Spleen (tissue), 11 donors: ENCODE measurements at regions not wholly inside any gene's neighbourhood (a gene's known extent, or its start where the extent isn't known, plus 50 kb on each side); places are given as distances from the start of the nearest gene placed in this dataset.
"Not testable (repeated sequence)": the region's sequence is repeated elsewhere in the genome, so short reads cannot be mapped to it uniquely, and the experiment has no call there.

ENCODE experiments used
- DNase-seq: peaks from one replicate; pipeline ENCODE4 v3.0.0-alpha.2; 2020
- H3K27ac ChIP-seq, 8 donors: fragments of 200-600 bp; sonication (generic) in 7 of 8; 1 replicate in 4 of 8; 2 replicates in 4 of 8; pipeline versions ENCODE4 v1.5.0 to v1.8.0; 2016 to 2021; ENCODE audit warnings: inconsistent platforms in 4 of 8, mild to moderate bottlenecking in 4 of 8, moderate library complexity in 1 of 8
- H3K27me3 ChIP-seq, 7 donors: fragments of 200-600 bp; sonication (generic) in 6 of 7; replicated peaks in 1 of 7; 1 replicate in 4 of 7; 2 replicates in 3 of 7; pipeline versions ENCODE4 v1.5.0 to v1.8.0; 2016 to 2021; ENCODE audit warnings: inconsistent platforms in 3 of 7, mild to moderate bottlenecking in 1 of 7
- H3K36me3 ChIP-seq, 6 donors: fragments of 200-600 bp; sonication (generic) in 5 of 6; 1 replicate in 4 of 6; 2 replicates in 2 of 6; pipeline versions ENCODE4 v1.5.0 to v1.8.0; 2016 to 2021; ENCODE audit warnings: inconsistent platforms in 2 of 6
- H3K4me1 ChIP-seq, 6 donors: fragments of 200-600 bp; sonication (generic) in 5 of 6; 1 replicate in 3 of 6; 2 replicates in 3 of 6; pipeline versions ENCODE4 v1.5.0 to v1.8.0; 2016 to 2021; ENCODE audit warnings: inconsistent platforms in 3 of 6
- H3K4me3 ChIP-seq, 8 donors: fragments of 200-600 bp; sonication (generic) in 7 of 8; 1 replicate in 4 of 8; 2 replicates in 4 of 8; pipeline versions ENCODE4 v1.5.0 to v1.8.0; 2016 to 2021; ENCODE audit warnings: inconsistent platforms in 4 of 8, mild to moderate bottlenecking in 4 of 8, moderate library complexity in 2 of 8
- H3K9me3 ChIP-seq, 8 donors: fragments of 200-600 bp; sonication (generic) in 7 of 8; 1 replicate in 4 of 8; 2 replicates in 4 of 8; pipeline versions ENCODE4 v1.5.0 to v1.8.0; 2016 to 2021; ENCODE audit warnings: inconsistent platforms in 4 of 8
- CTCF ChIP-seq, 11 experiments: fragments of 200-600 bp in 7 of 11; fragments of 450-650 bp in 4 of 11; sonication (generic) in 4 of 11; IDR thresholded peaks in 8 of 11; conservative IDR thresholded peaks in 3 of 11; 1 replicate in 7 of 11; 2 replicates in 4 of 11; pipeline versions ENCODE4 v1.4.0 to v1.8.0; 2016 to 2021; ENCODE audit warnings: antibody characterized with exemption in 11 of 11, inconsistent platforms in 4 of 11, mild to moderate bottlenecking in 1 of 11
- POLR2A ChIP-seq, 3 donors: fragments of 450-650 bp; IDR thresholded peaks; one replicate each; pipeline ENCODE4 v1.5.1; 2017; ENCODE audit warnings: antibody characterized with exemption in 3 of 3, mild to moderate bottlenecking in 1 of 3
- POLR2AphosphoS5 ChIP-seq, 3 donors: sonication (generic); formaldehyde crosslinking; IDR thresholded peaks; one replicate each; pipeline ENCODE4 v1.5.1; 2017; ENCODE audit warnings: antibody characterized with exemption in 3 of 3
- WGBS, 5 donors: extraction: QIAGEN DNeasy Blood & Tissue Kit in 3 of 5; methylation state at CpG; one replicate each; pipeline versions ENCODE4 v1.1.5 to v1.1.7; 2013 to 2018; 5-methylcytosine and 5-hydroxymethylcytosine counted together
- intact Hi-C: fragments of 100-400 bp; cut with DNase I; formaldehyde crosslinking; loops from one replicate; pipeline ENCODE4 v1.15.0; 2023; ENCODE audit warnings: low total_unique reads
- donor health status: healthy with polysubstance abuse.
- donor health status: DM: no; HTN: no; CAD: no; lungs with moderate emphysema.
- donor health status: DM: no; HTN: no; CAD: no.
- donor health status: Bipolar disorder and iron deficiency.
- donor health status: healthy.
- donor health status: DM: no; HTN: no; CAD: no.
- donor health status: DM: yes; HTN: yes; CAD: no.

GRCh38 chr4:117157360-117157759 lies 72.0 kb upstream of the TRAM1L1 start:
- no peak for DNase-seq
- H3K27me3 ChIP-seq, result no peaks in the 10 kb centered on the region
- TF ChIP-seq CTCF (IDR thresholded peaks at IDR 0.05 in 8 of 11, conservative IDR thresholded peaks at IDR 0.05 in 3 of 11), result no peak
- TF ChIP-seq POLR2A (IDR thresholded peaks at IDR 0.05), result no peak
- no peak for TF ChIP-seq POLR2AphosphoS5 (IDR thresholded peaks at IDR 0.05)
- no peaks in the 10 kb centered on the region for H3K36me3 ChIP-seq
- no peaks in the 10 kb centered on the region for H3K4me1 ChIP-seq
- no peak overlapping the region for H3K4me3 ChIP-seq
- intact Hi-C loops, result no loop called here
- peaks cover 0 to 4% (median 0%) of the 10 kb centered on the region in 8 donors for H3K9me3 ChIP-seq
- no peak overlapping the region for H3K27ac ChIP-seq

GRCh38 chr4:117162976-117163375 lies 77.6 kb upstream of the TRAM1L1 start:
- H3K4me3 ChIP-seq, result no peak overlapping the region
- H3K27ac ChIP-seq, result no peak overlapping the region
- no peaks in the 10 kb centered on the region for H3K9me3 ChIP-seq
- no peak for TF ChIP-seq POLR2AphosphoS5 (IDR thresholded peaks at IDR 0.05)
- TF ChIP-seq POLR2A (IDR thresholded peaks at IDR 0.05), result no peak
- TF ChIP-seq CTCF (IDR thresholded peaks at IDR 0.05 in 8 of 11, conservative IDR thresholded peaks at IDR 0.05 in 3 of 11), result no peak
- H3K27me3 ChIP-seq, result no peaks in the 10 kb centered on the region
- WGBS, 5 donors, result 75 to 90% (median 86%) methylated on average over 3 of the region's 3 CpGs
- intact Hi-C loops, result no loop called here
- no peak for DNase-seq
- H3K36me3 ChIP-seq, result no peaks in the 10 kb centered on the region
- H3K4me1 ChIP-seq, result no peaks in the 10 kb centered on the region

GRCh38 chr4:117164338-117164737 lies 79.0 kb upstream of the TRAM1L1 start:
- WGBS, 5 donors, result 48 to 84% (median 68%) methylated on average over 1 of the region's 1 CpG
- no peaks in the 10 kb centered on the region for H3K27me3 ChIP-seq
- no peaks in the 10 kb centered on the region for H3K9me3 ChIP-seq
- DNase-seq, result no peak
- H3K4me1 ChIP-seq, result no peaks in the 10 kb centered on the region
- TF ChIP-seq CTCF (IDR thresholded peaks at IDR 0.05 in 8 of 11, conservative IDR thresholded peaks at IDR 0.05 in 3 of 11), result no peak
- no peak for TF ChIP-seq POLR2A (IDR thresholded peaks at IDR 0.05)
- no peak for TF ChIP-seq POLR2AphosphoS5 (IDR thresholded peaks at IDR 0.05)
- H3K4me3 ChIP-seq, result no peak overlapping the region
- H3K36me3 ChIP-seq, result no peaks in the 10 kb centered on the region
- intact Hi-C loops, result no loop called here
- H3K27ac ChIP-seq, result no peak overlapping the region

GRCh38 chr4:117175369-117175768 lies 90.0 kb upstream of the TRAM1L1 start:
- H3K27me3 ChIP-seq, H3K27ac ChIP-seq, H3K4me3 ChIP-seq, intact Hi-C loops, H3K36me3 ChIP-seq, DNase-seq, H3K4me1 ChIP-seq: not testable (repeated sequence)
- whole genome bisulfite sequencing, 5 donors, result 90 to 96% (median 93%) methylated on average over 2 of the region's 2 CpGs
- peaks cover 0 to 27% (median 15%) of the 10 kb centered on the region in 8 donors for H3K9me3 ChIP-seq

GRCh38 chr4:117203231-117203630 lies 117.9 kb upstream of the TRAM1L1 start:
- no peak overlapping the region for H3K4me3 ChIP-seq
- peaks cover 0 to 7% (median 0%) of the 10 kb centered on the region in 8 donors for H3K9me3 ChIP-seq
- H3K27me3 ChIP-seq, result no peaks in the 10 kb centered on the region
- no peaks in the 10 kb centered on the region for H3K4me1 ChIP-seq
- H3K27ac ChIP-seq, result no peak overlapping the region
- TF ChIP-seq CTCF (IDR thresholded peaks at IDR 0.05 in 8 of 11, conservative IDR thresholded peaks at IDR 0.05 in 3 of 11) (no peak), POLR2AphosphoS5 (IDR thresholded peaks at IDR 0.05) (no peak)
- DNase-seq, result no peak
- no peaks in the 10 kb centered on the region for H3K36me3 ChIP-seq
- WGBS, 5 donors, result 78 to 91% (median 81%) methylated on average over 1 of the region's 1 CpG
- intact Hi-C loops, result no loop called here
